Suprapubic skin (tissue), 4 donors: ENCODE measurements at regions not wholly inside any gene's neighbourhood (a gene's known extent, or its start where the extent isn't known, plus 50 kb on each side); places are given as distances from the start of the nearest gene placed in this dataset.

Experiments
- CTCF ChIP-seq, 2 donors: fragments of 200-600 bp in 1 of 2; fragments of 450-650 bp in 1 of 2; sonication (generic) in 1 of 2; IDR thresholded peaks; one replicate each; pipeline ENCODE4 v1.5.1; 2016 to 2019; ENCODE audit warnings: antibody characterized with exemption in 2 of 2, mild to moderate bottlenecking in 1 of 2, moderate library complexity in 1 of 2
- EP300 ChIP-seq: sonication (generic); formaldehyde crosslinking; IDR thresholded peaks from one replicate; pipeline ENCODE4 v1.6.1; 2017; ENCODE audit warnings: antibody characterized with exemption
- POLR2A ChIP-seq, 2 donors: fragments of 450-650 bp; IDR thresholded peaks; one replicate each; pipeline ENCODE4 v1.6.1; 2017; ENCODE audit warnings: antibody characterized with exemption in 2 of 2, mild to moderate bottlenecking in 2 of 2, moderate library complexity in 2 of 2
- POLR2AphosphoS5 ChIP-seq, 3 donors: sonication (generic); formaldehyde crosslinking; IDR thresholded peaks; one replicate each; pipeline ENCODE4 v1.6.1; 2017; ENCODE audit warnings: antibody characterized with exemption in 3 of 3

GRCh38 chr6:153275997-153276396 is 144.9 kb upstream of the RGS17 start:
- no peak for TF ChIP-seq POLR2A (IDR thresholded peaks at IDR 0.05)
- no peak for TF ChIP-seq POLR2AphosphoS5 (IDR thresholded peaks at IDR 0.05)
- no peak for TF ChIP-seq CTCF (IDR thresholded peaks at IDR 0.05)
- no peak for TF ChIP-seq EP300
